Breast epithelium (tissue), 3 donors: ENCODE measurements at regions not wholly inside any gene's neighbourhood (a gene's known extent, or its start where the extent isn't known, plus 50 kb on each side); places are given as distances from the start of the nearest gene placed in this dataset.

ENCODE experiments used
- CTCF ChIP-seq, 3 donors: fragments of 450-650 bp; IDR thresholded peaks; one replicate each; pipeline ENCODE4 v1.5.1; 2016 to 2017; ENCODE audit warnings: antibody characterized with exemption in 3 of 3, mild to moderate bottlenecking in 3 of 3, moderate library complexity in 3 of 3
- POLR2A ChIP-seq: fragments of 450-650 bp; IDR thresholded peaks from one replicate; pipeline ENCODE4 v1.6.1; 2016; ENCODE audit warnings: antibody characterized with exemption, mild to moderate bottlenecking, moderate library complexity
- POLR2AphosphoS5 ChIP-seq, 3 donors: sonication (generic); formaldehyde crosslinking; IDR thresholded peaks; one replicate each; pipeline ENCODE4 v1.6.1; 2017; ENCODE audit warnings: antibody characterized with exemption in 3 of 3

GRCh38 chr12:77610446-77610845, 220.2 kb upstream of the NAV3 start:
- no peak for TF ChIP-seq POLR2AphosphoS5 (IDR thresholded peaks at IDR 0.05)
- no peak for TF ChIP-seq CTCF (IDR thresholded peaks at IDR 0.05)
- no peak for TF ChIP-seq POLR2A
